ENCODE measurements at regions not wholly inside any gene's neighbourhood (a gene's known extent, or its start where the extent isn't known, plus 50 kb on each side); places are given as distances from the start of the nearest gene placed in this dataset.

DNA sequence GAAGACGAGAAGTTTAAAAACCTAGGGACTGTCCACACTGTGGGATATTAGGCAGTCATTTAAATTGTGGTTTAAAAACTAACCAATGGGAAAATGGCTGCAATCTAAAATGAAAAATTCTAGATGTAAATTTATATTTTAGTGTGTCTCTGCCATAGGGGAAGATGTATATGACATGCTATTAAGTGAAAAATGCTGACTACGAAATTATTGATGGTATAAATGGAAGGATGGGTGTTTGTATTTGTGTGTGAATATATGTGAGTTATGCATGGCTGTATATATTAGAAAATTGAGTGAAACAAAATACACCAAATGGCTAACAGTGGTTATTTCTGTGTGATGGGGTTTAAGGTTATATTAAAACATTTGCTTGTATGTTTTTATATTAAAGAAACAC lies 260.7 kb downstream of the AJAP1 start:
- TF ChIP-seq POLR2A (IDR thresholded peaks at IDR 0.05), result no peak
- TF ChIP-seq, protein P1, sequence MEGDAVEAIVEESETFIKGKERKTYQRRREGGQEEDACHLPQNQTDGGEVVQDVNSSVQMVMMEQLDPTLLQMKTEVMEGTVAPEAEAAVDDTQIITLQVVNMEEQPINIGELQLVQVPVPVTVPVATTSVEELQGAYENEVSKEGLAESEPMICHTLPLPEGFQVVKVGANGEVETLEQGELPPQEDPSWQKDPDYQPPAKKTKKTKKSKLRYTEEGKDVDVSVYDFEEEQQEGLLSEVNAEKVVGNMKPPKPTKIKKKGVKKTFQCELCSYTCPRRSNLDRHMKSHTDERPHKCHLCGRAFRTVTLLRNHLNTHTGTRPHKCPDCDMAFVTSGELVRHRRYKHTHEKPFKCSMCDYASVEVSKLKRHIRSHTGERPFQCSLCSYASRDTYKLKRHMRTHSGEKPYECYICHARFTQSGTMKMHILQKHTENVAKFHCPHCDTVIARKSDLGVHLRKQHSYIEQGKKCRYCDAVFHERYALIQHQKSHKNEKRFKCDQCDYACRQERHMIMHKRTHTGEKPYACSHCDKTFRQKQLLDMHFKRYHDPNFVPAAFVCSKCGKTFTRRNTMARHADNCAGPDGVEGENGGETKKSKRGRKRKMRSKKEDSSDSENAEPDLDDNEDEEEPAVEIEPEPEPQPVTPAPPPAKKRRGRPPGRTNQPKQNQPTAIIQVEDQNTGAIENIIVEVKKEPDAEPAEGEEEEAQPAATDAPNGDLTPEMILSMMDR (IDR thresholded peaks at IDR 0.05), result no peak
